ENCODE measurements at regions not wholly inside any gene's neighbourhood (a gene's known extent, or its start where the extent isn't known, plus 50 kb on each side); places are given as distances from the start of the nearest gene placed in this dataset.

- DNase-seq (no peak), ATAC-seq (ENCODE audit: low FRiP score in 2 of 2) (no peak)
- WGBS, 2 donors, result 76 to 88% methylated on average over 1 of the region's 1 CpG
- no peak overlapping the region for H3K4me3 ChIP-seq
- H3K27me3 ChIP-seq, result no peaks in the 10 kb centered on the region
- H3K36me3 ChIP-seq, result no peaks in the 10 kb centered on the region
- no peaks in the 10 kb centered on the region for H3K4me1 ChIP-seq
- H3K27ac ChIP-seq, result no peak overlapping the region
- H3K9me3 ChIP-seq, result no peaks in the 10 kb centered on the region
- TF ChIP-seq EP300 (IDR thresholded peaks at IDR 0.05), result no peak
- no peak for TF ChIP-seq CTCF (IDR thresholded peaks at IDR 0.05)
- TF ChIP-seq POLR2AphosphoS5 (IDR thresholded peaks at IDR 0.05), result no peak
- TF ChIP-seq POLR2A (IDR thresholded peaks at IDR 0.05), result no peak
Observed at GRCh38 chr12:77481687-77482086, 349.0 kb upstream of the NAV3 start.

GRCh38 chr12:77477907-77478533 is 352.7 kb upstream of the NAV3 start:
- WGBS, 2 donors, result 93 to 94% methylated on average over 1 of the region's 1 CpG
- no peaks in the 10 kb centered on the region for H3K9me3 ChIP-seq
- H3K27ac ChIP-seq, result no peak overlapping the region
- H3K4me3 ChIP-seq, result no peak overlapping the region
- ATAC-seq (ENCODE audit: low FRiP score in 2 of 2) (no peak), DNase-seq (no peak)
- H3K27me3 ChIP-seq, result no peaks in the 10 kb centered on the region
- no peak for TF ChIP-seq POLR2A (IDR thresholded peaks at IDR 0.05)
- TF ChIP-seq POLR2AphosphoS5 (IDR thresholded peaks at IDR 0.05), result no peak
- H3K36me3 ChIP-seq, result no peaks in the 10 kb centered on the region
- H3K4me1 ChIP-seq, result no peaks in the 10 kb centered on the region

DNA sequence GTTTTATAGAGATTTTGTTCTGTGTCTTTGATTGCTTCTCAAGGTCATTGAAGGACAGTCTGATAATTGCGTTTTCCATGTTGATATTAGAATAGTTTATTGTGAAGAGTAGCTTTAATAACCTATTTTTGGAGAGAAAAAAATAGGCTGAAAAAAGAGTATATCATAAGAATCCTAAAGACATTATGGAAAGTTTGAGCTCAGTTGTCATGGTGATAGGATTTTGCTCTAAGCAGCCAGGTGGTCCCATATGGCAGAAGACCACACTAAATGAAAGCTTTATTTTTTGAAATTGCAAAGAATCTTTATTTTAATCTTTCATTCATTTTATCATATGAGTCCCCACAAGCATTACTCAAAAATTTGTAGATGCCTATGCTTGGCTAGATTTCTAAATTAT is 358.9 kb upstream of the NAV3 start:
- Histone ChIP-seq H3K27ac (no peak overlapping the region), H3K4me1 (no peaks in the 10 kb centered on the region), H3K9me3 (no peaks in the 10 kb centered on the region), H3K36me3 (no peaks in the 10 kb centered on the region), H3K4me3 (no peak overlapping the region), H3K27me3 (no peaks in the 10 kb centered on the region)
- ATAC-seq (ENCODE audit: low FRiP score in 2 of 2) (no peak), DNase-seq (no peak)
- WGBS, 2 donors, result 70 to 85% methylated on average over 1 of the region's 1 CpG
- no peak for TF ChIP-seq POLR2A (IDR thresholded peaks at IDR 0.05)
- TF ChIP-seq POLR2AphosphoS5 (IDR thresholded peaks at IDR 0.05), result no peak
- no peak for TF ChIP-seq EP300 (IDR thresholded peaks at IDR 0.05)
- TF ChIP-seq CTCF (IDR thresholded peaks at IDR 0.05), result no peak

DNA sequence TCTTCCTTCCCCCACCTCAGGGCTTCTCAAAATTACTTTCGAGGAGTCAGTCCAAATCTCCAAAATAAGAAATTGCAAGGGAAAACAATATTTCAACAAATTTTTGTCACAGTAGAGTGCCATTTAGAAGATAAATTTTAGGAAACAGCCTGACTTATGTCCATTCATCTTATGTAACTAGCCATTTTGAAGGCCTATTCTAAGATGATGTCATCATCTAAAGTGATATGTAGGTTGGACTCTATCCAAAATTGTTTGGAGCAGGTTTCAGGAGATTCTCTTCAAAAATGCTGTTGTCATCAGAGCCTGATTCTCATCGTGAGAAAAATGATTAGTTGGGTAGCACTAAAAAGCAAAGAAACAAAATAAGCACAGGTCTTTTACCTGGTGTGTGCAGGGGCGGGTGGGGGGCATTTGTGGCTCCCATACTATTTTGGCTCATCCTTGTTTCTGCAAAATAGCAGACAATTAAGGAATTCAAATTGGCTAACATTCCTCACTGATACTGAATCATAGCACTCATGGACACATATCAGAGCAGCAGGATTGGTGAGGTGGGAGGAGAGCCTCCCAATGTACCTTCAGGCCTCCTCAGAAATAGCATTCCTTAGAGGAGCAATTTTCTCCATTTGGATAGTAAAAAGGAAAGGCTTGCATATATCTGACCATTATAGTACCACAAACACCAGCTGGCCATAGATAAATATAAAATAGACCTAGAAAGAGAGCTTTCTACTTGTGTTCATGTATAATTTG is 360.9 kb upstream of the NAV3 start:
- Histone ChIP-seq H3K4me3 (no peak overlapping the region), H3K9me3 (no peaks in the 10 kb centered on the region), H3K27ac (no peak overlapping the region), H3K36me3 (no peaks in the 10 kb centered on the region), H3K27me3 (no peaks in the 10 kb centered on the region), H3K4me1 (no peaks in the 10 kb centered on the region)
- no peak for ATAC-seq (ENCODE audit: low FRiP score in 2 of 2)
- TF ChIP-seq EP300 (IDR thresholded peaks at IDR 0.05) (no peak), CTCF (IDR thresholded peaks at IDR 0.05) (no peak), POLR2A (IDR thresholded peaks at IDR 0.05) (no peak), POLR2AphosphoS5 (IDR thresholded peaks at IDR 0.05) (no peak)
- no peak for DNase-seq
- 86 to 87% methylated on average over 3 of the region's 3 CpGs for WGBS, 2 donors

- Histone ChIP-seq H3K4me1 (no peaks in the 10 kb centered on the region), H3K9me3 (no peaks in the 10 kb centered on the region), H3K4me3 (no peak overlapping the region), H3K36me3 (no peaks in the 10 kb centered on the region), H3K27ac (no peak overlapping the region), H3K27me3 (no peaks in the 10 kb centered on the region)
- no peak for DNase-seq
- ATAC-seq (ENCODE audit: low FRiP score in 2 of 2), result no peak
- TF ChIP-seq POLR2A (IDR thresholded peaks at IDR 0.05) (no peak), CTCF (IDR thresholded peaks at IDR 0.05) (no peak), POLR2AphosphoS5 (IDR thresholded peaks at IDR 0.05) (no peak), EP300 (IDR thresholded peaks at IDR 0.05) (no peak)
Observed at GRCh38 chr12:77442633-77443032, 377.3 kb upstream of the E2F7 start.
